Coronary artery (tissue), 2 donors: ENCODE measurements at regions not wholly inside any gene's neighbourhood (a gene's known extent, or its start where the extent isn't known, plus 50 kb on each side); places are given as distances from the start of the nearest gene placed in this dataset.

Source experiments
- DNase-seq: peaks from one replicate; pipeline ENCODE4 v3.0.0-alpha.2; 2017; ENCODE audit warnings: low spot score
- H3K27ac ChIP-seq, 2 donors: fragments of 200-600 bp; sonication (generic); one replicate each; pipeline ENCODE4 v1.5.1; 2016 to 2019
- H3K4me3 ChIP-seq: fragments of 200-600 bp; sonication (generic); 2 replicates; pipeline ENCODE4 v1.5.1; 2016; ENCODE audit warnings: mild to moderate bottlenecking, moderate library complexity
- CTCF ChIP-seq: fragments of 200-600 bp; sonication (generic); IDR thresholded peaks from one replicate; pipeline ENCODE4 v1.5.1; 2019; ENCODE audit warnings: antibody characterized with exemption

- no peak for DNase-seq
- TF ChIP-seq CTCF: no peak
- Histone ChIP-seq H3K27ac (no peak overlapping the region), H3K4me3 (no peak overlapping the region)
Observed at GRCh38 chr5:154618696-154619095, 136.5 kb upstream of the LARP1 start.

- TF ChIP-seq CTCF: no peak
- DNase-seq: no peak
- no peak overlapping the region for H3K27ac ChIP-seq
- no peak overlapping the region for H3K4me3 ChIP-seq
Observed at GRCh38 chr5:154614595-154614994, 136.6 kb upstream of the HAND1 start.

DNA sequence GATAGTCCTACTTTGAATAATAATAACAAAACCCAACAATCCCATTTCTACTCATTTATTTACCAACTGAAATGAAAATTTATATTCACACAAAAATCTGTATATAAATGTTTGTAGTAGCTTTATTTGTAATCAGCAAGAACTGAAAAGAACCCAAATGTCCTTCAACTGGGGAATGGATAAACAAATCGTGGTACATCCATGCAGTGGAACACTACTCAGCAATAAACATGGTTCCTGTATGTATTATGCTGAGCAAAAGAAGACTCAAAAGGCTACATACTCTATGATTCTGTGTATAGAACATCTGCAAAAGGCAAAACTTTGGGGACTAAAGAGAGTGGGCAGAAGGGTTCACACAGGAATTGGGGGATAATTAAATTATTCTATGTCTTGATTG, 136.1 kb upstream of the HAND1 start:
- DNase-seq: no peak
- no peak for TF ChIP-seq CTCF
- no peak overlapping the region for H3K27ac ChIP-seq
- H3K4me3 ChIP-seq: no peak overlapping the region

- Histone ChIP-seq H3K27ac (no peak overlapping the region), H3K4me3 (no peak overlapping the region)
- DNase-seq: no peak
- TF ChIP-seq CTCF: no peak
Observed at GRCh38 chr5:154612666-154613065, 134.6 kb upstream of the HAND1 start.

DNA sequence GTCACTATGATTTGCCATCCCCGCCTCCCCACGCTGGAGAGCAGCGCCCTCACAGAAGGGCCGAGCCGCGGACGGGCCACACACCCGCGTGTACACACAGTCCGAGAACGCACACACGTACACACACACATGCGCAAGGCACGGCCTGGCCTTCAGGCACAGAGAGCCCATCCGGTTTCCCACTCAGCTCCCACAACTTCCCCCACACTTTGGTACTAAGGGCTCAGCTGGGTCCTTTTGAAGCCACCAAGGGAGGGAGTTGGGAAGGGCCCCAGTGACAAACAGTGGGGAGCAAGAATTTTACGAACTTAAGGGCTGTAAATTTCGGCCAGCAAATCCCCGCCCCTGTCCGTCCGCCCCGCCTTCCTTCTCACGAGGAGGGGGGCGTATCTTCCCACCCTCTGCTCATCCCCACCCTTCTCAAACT, 133.3 kb upstream of the HAND1 start:
- Histone ChIP-seq H3K4me3 (peak overlapping the region; percentile 61), H3K27ac (no peak overlapping the region)
- no peak for DNase-seq
- TF ChIP-seq CTCF: no peak

DNA sequence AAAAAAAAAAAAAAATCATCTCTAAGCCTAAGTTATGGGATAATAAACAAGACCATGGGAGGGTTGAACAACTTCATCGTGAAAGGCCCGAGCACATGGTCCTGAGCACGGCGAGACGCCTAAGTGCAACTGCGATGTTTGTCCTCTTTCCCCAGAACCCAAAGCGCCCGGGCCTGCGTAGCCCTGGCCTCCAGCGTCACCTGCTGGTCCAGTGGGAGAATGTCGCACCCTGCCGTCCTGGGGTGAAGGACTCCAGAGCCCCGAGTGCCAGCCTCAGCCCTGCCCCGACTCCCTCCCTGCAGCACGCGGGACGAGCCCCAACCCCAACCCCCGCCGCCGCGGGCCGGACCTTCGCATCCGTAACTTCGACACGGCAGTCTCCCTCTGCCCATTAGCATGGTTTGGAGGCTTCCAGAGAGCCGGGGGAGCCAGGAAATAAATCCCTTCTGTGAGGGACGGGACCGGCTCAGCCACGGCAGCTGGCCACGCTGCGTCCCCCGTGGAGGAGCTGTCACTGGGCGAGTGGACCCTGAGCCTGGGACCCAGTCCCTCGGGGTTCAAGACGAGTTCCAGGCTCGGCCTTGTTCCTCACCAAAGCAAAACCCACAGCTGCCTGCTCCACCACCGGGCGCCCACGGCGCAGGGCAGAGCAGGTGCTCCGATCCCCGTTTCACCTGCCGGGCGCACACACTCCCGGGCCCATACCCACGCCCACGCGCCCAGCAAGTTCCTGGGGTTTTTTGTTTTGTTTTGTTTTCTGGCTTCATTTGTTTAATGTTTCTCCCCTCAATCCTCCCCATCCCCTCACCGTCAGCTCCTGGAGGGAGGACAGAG, 132.5 kb upstream of the HAND1 start:
- TF ChIP-seq CTCF: peak; percentile 65
- no peak for DNase-seq
- Histone ChIP-seq H3K4me3 (peak overlapping the region; percentile 61), H3K27ac (no peak overlapping the region)

DNA sequence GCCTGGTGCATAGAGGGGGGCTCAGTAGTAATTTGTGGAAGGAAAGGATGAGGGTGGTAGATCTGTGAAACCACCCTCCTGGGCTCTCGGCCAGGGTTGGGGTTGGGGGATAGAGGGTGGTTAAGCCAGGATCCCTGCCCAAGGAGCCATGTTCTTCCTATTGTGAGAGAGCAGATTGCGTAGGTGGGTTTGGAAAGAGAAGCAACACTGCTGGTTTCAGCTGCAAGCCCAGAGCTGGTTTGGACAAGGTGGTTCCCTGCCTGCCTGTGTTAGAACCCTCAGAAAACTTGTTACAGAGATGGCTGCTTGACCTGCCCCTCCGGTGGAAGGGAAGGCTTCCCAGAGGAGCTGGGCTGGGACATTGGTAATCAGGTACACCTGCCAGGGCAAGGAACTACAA, 131.2 kb upstream of the HAND1 start:
- H3K27ac ChIP-seq: no peak overlapping the region
- H3K4me3 ChIP-seq: no peak overlapping the region
- DNase-seq: no peak
- no peak for TF ChIP-seq CTCF
